ENCODE measurements at regions not wholly inside any gene's neighbourhood (a gene's known extent, or its start where the extent isn't known, plus 50 kb on each side); places are given as distances from the start of the nearest gene placed in this dataset.

DNA sequence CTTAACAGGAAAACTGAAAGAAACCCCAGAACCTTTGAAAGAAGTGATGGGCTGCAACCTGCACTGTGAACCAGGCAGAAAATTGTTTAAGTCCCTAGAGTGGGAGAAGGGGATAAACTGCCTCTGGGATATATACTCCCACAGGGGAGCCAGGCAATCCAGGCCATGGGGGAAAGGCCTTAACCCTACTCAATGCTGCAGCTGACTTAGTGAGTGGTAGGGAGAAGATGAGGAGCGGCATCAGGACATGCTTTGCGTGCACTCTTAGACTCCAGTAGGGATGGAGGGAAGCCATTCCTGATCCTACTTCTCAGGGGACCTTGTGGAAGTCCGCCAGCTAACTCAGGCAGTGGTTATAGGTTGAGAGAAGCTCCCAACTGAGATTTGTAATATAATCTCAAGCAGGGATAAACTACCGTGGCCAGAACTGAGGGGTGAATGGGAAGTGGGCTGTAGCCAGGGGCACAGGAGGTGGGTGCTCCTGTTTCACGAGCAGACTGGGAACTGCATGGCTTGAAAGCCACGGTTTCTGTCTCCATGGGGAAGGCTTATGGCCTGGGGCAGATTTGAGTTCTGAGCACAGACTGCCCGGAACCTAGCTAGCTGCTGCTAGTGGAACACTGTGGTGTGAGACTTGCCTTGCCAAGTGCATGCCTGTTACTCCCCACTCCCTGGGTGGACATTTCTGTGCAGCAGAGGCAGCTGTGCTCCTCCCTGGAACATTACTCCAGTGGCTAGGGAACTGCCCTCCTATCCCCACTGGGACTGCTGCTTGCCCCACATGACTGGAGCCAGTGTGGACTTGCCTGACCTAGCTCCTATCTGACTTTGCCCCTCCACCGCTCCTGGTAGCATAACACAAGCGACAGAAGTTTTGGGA is 119.2 kb upstream of the SCAF11 start:
- TF ChIP-seq, protein P1, sequence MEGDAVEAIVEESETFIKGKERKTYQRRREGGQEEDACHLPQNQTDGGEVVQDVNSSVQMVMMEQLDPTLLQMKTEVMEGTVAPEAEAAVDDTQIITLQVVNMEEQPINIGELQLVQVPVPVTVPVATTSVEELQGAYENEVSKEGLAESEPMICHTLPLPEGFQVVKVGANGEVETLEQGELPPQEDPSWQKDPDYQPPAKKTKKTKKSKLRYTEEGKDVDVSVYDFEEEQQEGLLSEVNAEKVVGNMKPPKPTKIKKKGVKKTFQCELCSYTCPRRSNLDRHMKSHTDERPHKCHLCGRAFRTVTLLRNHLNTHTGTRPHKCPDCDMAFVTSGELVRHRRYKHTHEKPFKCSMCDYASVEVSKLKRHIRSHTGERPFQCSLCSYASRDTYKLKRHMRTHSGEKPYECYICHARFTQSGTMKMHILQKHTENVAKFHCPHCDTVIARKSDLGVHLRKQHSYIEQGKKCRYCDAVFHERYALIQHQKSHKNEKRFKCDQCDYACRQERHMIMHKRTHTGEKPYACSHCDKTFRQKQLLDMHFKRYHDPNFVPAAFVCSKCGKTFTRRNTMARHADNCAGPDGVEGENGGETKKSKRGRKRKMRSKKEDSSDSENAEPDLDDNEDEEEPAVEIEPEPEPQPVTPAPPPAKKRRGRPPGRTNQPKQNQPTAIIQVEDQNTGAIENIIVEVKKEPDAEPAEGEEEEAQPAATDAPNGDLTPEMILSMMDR (IDR thresholded peaks at IDR 0.05), result no peak
- TF ChIP-seq SIN3A (IDR thresholded peaks at IDR 0.05; ENCODE audit: borderline replicate concordance, insufficient read depth, low read depth, low read length), result no peak
- TF ChIP-seq POLR2AphosphoS5 (IDR thresholded peaks at IDR 0.05; ENCODE audit: low read depth, low read length), result no peak
- TF ChIP-seq, protein P2, sequence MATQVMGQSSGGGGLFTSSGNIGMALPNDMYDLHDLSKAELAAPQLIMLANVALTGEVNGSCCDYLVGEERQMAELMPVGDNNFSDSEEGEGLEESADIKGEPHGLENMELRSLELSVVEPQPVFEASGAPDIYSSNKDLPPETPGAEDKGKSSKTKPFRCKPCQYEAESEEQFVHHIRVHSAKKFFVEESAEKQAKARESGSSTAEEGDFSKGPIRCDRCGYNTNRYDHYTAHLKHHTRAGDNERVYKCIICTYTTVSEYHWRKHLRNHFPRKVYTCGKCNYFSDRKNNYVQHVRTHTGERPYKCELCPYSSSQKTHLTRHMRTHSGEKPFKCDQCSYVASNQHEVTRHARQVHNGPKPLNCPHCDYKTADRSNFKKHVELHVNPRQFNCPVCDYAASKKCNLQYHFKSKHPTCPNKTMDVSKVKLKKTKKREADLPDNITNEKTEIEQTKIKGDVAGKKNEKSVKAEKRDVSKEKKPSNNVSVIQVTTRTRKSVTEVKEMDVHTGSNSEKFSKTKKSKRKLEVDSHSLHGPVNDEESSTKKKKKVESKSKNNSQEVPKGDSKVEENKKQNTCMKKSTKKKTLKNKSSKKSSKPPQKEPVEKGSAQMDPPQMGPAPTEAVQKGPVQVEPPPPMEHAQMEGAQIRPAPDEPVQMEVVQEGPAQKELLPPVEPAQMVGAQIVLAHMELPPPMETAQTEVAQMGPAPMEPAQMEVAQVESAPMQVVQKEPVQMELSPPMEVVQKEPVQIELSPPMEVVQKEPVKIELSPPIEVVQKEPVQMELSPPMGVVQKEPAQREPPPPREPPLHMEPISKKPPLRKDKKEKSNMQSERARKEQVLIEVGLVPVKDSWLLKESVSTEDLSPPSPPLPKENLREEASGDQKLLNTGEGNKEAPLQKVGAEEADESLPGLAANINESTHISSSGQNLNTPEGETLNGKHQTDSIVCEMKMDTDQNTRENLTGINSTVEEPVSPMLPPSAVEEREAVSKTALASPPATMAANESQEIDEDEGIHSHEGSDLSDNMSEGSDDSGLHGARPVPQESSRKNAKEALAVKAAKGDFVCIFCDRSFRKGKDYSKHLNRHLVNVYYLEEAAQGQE (IDR thresholded peaks at IDR 0.05; ENCODE audit: insufficient read depth in 1 of 2, low read depth in 2 of 2, low read length in 1 of 2), result no peak
- TF ChIP-seq TCF7L2 (IDR thresholded peaks at IDR 0.05; ENCODE audit: low read depth, low read length), result no peak
